GM12878 (cell line): ENCODE measurements at regions not wholly inside any gene's neighbourhood (a gene's known extent, or its start where the extent isn't known, plus 50 kb on each side); places are given as distances from the start of the nearest gene placed in this dataset.

Experiments
- ATAC-seq: fragments of 200-7000 bp; cut with Tn5 transposase; 3 replicates; pipeline ENCODE4 v1.9.1; 2020; ENCODE audit warnings: mild to moderate bottlenecking, moderate library complexity
- BruUV-seq: library from RNA; stranded (reverse); fragments of 400-500 nt; replicated peaks from 2 replicates; lab custom pipeline; 2021; lab: Mats Ljungman, UMichigan
- CTCF ChIA-PET: fragments of 300-600 bp; sonication (Branson Sonifier 250); formaldehyde crosslinking; extraction: SDS; loops from one replicate; lab custom pipeline; 2021; ENCODE audit warnings: inconsistent platforms; lab: Yijun Ruan, JAX
- POLR2A ChIA-PET: fragments of 350-600 bp; formaldehyde crosslinking; extraction: SDS; loops from one replicate; lab custom pipeline; 2021; ENCODE audit warnings: inconsistent platforms; lab: Charles Lee
- RAD21 ChIA-PET: fragments of 300-600 bp; sonication (Branson Sonifier 250); formaldehyde crosslinking; loops from one replicate; lab custom pipeline; 2023; ENCODE audit warnings: antibody characterized with exemption; ENCODE audit not compliant: unreplicated experiment; lab: Charles Lee
- SMC1A ChIA-PET: fragments of 300-600 bp; sonication (Branson Sonifier 250); formaldehyde crosslinking; loops from one replicate; lab custom pipeline; 2023; ENCODE audit not compliant: unreplicated experiment, uncharacterized antibody; lab: Charles Lee
- DNase-seq: peaks from one replicate; pipeline ENCODE4 v3.0.0-alpha.2; 2011; ENCODE audit warnings: low read depth, low spot score
- FAIRE-seq: peaks from 3 replicates; lab custom pipeline; 2011; peaks lifted over from hg19 to GRCh38; lab: Jason Lieb, UNC
- H2AFZ ChIP-seq: 2 replicates; pipeline ENCODE4 v1.6.0; 2011; ENCODE audit warnings: low read depth, low read length, control low read depth; ENCODE audit not compliant: control insufficient read depth
- H3K27ac ChIP-seq: 2 replicates; pipeline ENCODE4 v1.5.1; 2011; ENCODE audit warnings: control low read depth; ENCODE audit not compliant: control insufficient read depth, insufficient read depth
- H3K27me3 ChIP-seq, 2 experiments: replicated peaks in 1 of 2; 2 replicates each; pipeline versions ENCODE4 v1.6.0 to v1.6.1; 2011; ENCODE audit warnings: low read length in 1 of 2; ENCODE audit not compliant: control insufficient read depth in 2 of 2, insufficient read depth in 2 of 2
- H3K36me3 ChIP-seq, 2 experiments: 2 replicates each; pipeline ENCODE4 v1.5.1; 2011; ENCODE audit warnings: low read length in 1 of 2; ENCODE audit not compliant: control insufficient read depth in 2 of 2, insufficient read depth in 2 of 2
- H3K4me1 ChIP-seq: 2 replicates; pipeline ENCODE4 v1.6.1; 2011; ENCODE audit warnings: mild to moderate bottlenecking, low read length, moderate library complexity, mixed read lengths; ENCODE audit not compliant: control insufficient read depth, insufficient read depth
- H3K4me2 ChIP-seq: 2 replicates; pipeline ENCODE4 v1.6.0; 2011; ENCODE audit warnings: control low read depth; ENCODE audit not compliant: control insufficient read depth, insufficient read depth
- H3K4me3 ChIP-seq: fragments of 200-600 bp; sonication (generic); 2 replicates; pipeline ENCODE4 v1.5.1; 2016
- H3K79me2 ChIP-seq: 2 replicates; pipeline ENCODE4 v1.6.0; 2011; ENCODE audit warnings: low read length; ENCODE audit not compliant: control insufficient read depth, insufficient read depth
- H3K9ac ChIP-seq: 2 replicates; pipeline ENCODE4 v1.8.0; 2011; ENCODE audit warnings: low read length, control low read depth, mixed read lengths; ENCODE audit not compliant: control insufficient read depth, insufficient read depth
- H3K9me3 ChIP-seq: replicated peaks from 3 replicates; pipeline ENCODE4 v1.5.1; 2011; ENCODE audit warnings: mild to moderate bottlenecking, low read length; ENCODE audit not compliant: control insufficient read depth, insufficient read depth
- H4K20me1 ChIP-seq: 2 replicates; pipeline ENCODE4 v1.6.0; 2011; ENCODE audit not compliant: control insufficient read depth, insufficient read depth
- CEBPB ChIP-seq, 2 experiments: fragments of 150-350 bp in 1 of 2; IDR thresholded peaks; 2 replicates each; pipeline ENCODE4 v1.6.1; 2012 to 2014; ENCODE audit warnings: low read depth in 2 of 2, low read length in 2 of 2, borderline replicate concordance in 1 of 2, inconsistent platforms in 1 of 2
- CREM ChIP-seq: IDR thresholded peaks from 2 replicates; pipeline ENCODE4 v1.6.1; 2014; ENCODE audit warnings: antibody characterized with exemption, low read depth
- GABPA ChIP-seq: IDR thresholded peaks from 2 replicates; pipeline ENCODE4 v1.6.1; 2014; ENCODE audit warnings: antibody characterized with exemption, low read depth, mild to moderate bottlenecking, inconsistent platforms
- MEF2B ChIP-seq: fragments of 450-650 bp; IDR thresholded peaks from 2 replicates; pipeline ENCODE4 v1.6.1; 2018; ENCODE audit warnings: mild to moderate bottlenecking, moderate library complexity; ENCODE audit not compliant: partially characterized antibody, poor library complexity, severe bottlenecking
- MTA3 ChIP-seq: IDR thresholded peaks from 2 replicates; pipeline ENCODE4 v1.6.1; 2012; ENCODE audit warnings: low read length, inconsistent platforms, borderline replicate concordance
- MYC ChIP-seq: IDR thresholded peaks from 2 replicates; pipeline ENCODE4 v1.6.1; 2011; ENCODE audit warnings: mild to moderate bottlenecking, low read length, moderate library complexity, inconsistent platforms; ENCODE audit not compliant: insufficient read depth, insufficient replicate concordance, insufficient read length, severe bottlenecking
- NBN ChIP-seq: fragments of 450-650 bp; IDR thresholded peaks from 2 replicates; pipeline ENCODE4 v1.6.1; 2016
- PML ChIP-seq: IDR thresholded peaks from 2 replicates; pipeline ENCODE4 v1.6.1; 2012; ENCODE audit warnings: low read length, inconsistent platforms
- PRDM15 ChIP-seq: fragments of 450-650 bp; formaldehyde crosslinking; IDR thresholded peaks from 2 replicates; pipeline ENCODE4 v1.4.0; 2020; ENCODE audit warnings: mild to moderate bottlenecking, moderate library complexity
- RCOR1 ChIP-seq: conservative IDR thresholded peaks from 2 replicates; pipeline ENCODE4 v1.6.1; 2012; ENCODE audit warnings: low read depth, low read length, improper control_type of control experiment
- SMC3 ChIP-seq: IDR thresholded peaks from 2 replicates; pipeline ENCODE4 v1.6.1; 2011; ENCODE audit warnings: low read length, improper control_type of control experiment, borderline replicate concordance
- SRF ChIP-seq, 2 experiments: IDR thresholded peaks; 2 replicates each; pipeline ENCODE4 v1.6.1; 2011; ENCODE audit warnings: low read depth in 2 of 2, low read length in 2 of 2, mild to moderate bottlenecking in 1 of 2, moderate library complexity in 1 of 2
- USF1 ChIP-seq: IDR thresholded peaks from 2 replicates; pipeline ENCODE4 v1.6.1; 2011; ENCODE audit warnings: borderline replicate concordance, low read depth, mild to moderate bottlenecking, moderate library complexity, mixed read lengths, low read length; ENCODE audit not compliant: insufficient read depth; ENCODE audit errors: extremely low read length
- ZNF24 ChIP-seq: fragments of 450-650 bp; IDR thresholded peaks from 2 replicates; pipeline ENCODE4 v1.6.1; 2017; ENCODE audit warnings: antibody characterized with exemption, mild to moderate bottlenecking
- whole genome bisulfite sequencing: methylation state at CpG from one replicate; pipeline ENCODE4 v1.1.6; 2016; ENCODE audit warnings: low lambda C conversion rate; ENCODE audit not compliant: insufficient replicate concordance, insufficient coverage; ENCODE audit errors: missing lambda C conversion rate; 5-methylcytosine and 5-hydroxymethylcytosine counted together
- in situ Hi-C: fragments of 300-500 bp; cut with MboI; formaldehyde crosslinking; loops from 9 replicates; pipeline ENCODE4 v1.14.3; 2018; ENCODE audit warnings: mixed read lengths
- intact Hi-C: fragments of 100-400 bp; cut with micrococcal nuclease; formaldehyde crosslinking; loops from one replicate; pipeline ENCODE4 v1.14.2; 2022; ENCODE audit not compliant: unreplicated experiment

DNA sequence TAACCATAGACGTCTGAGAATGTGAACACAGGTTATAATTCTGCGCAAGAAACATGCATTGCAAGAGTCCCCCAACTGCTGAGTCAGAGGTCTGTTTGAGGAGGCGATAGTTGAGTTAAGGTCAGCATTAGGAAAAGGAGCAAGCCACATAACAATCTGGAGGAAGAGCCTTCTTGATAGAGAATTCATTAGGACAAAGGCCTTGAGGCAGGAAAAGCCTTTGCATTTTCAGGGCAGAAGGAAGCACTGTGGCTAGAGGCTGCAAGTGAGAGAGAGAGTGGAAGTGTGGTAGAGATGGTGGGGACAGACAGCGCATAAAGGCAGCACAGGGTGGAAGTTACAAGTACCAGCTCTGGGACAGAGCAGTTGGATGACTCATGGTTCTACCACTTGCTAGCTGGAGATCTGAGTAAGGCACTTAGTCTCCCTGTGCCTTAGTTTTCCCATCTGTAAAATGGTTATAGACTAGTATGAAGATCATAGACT is 125.8 kb upstream of the LNX1 start:
- Histone ChIP-seq H2AFZ (no peak overlapping the region), H3K79me2 (no peaks in the 10 kb centered on the region), H3K9me3 (no peaks in the 10 kb centered on the region; the same call in 2 of the 3 replicates), H3K27ac (no peak overlapping the region), H4K20me1 (no peaks in the 10 kb centered on the region), H3K36me3 (no peaks in the 10 kb centered on the region), H3K4me3 (no peak overlapping the region), H3K4me2 (no peak overlapping the region), H3K9ac (no peak overlapping the region), H3K4me1 (no peaks in the 10 kb centered on the region), H3K27me3 (no peaks in the 10 kb centered on the region)
- ATAC-seq (no peak), DNase-seq (no peak), FAIRE-seq (no peak)
- in situ Hi-C loops (no loop called here), intact Hi-C loops (no loop called here)
- ChIA-PET RAD21 (interaction anchor here (1.3 kb wide), 1 partner anchor 11 kb away, joined by 3 read pairs; no protein-coding TSS in a partner anchor), SMC1A (interaction anchor here (0.9 to 4.7 kb wide), 2 partner anchors 10 to 87 kb away, joined by 3 to 17 read pairs; no protein-coding TSS in a partner anchor), CTCF (interaction anchor here (2.4 to 5.6 kb wide), 2 partner anchors 11 to 517 kb away, joined by 5 to 32 read pairs; no protein-coding TSS in a partner anchor), POLR2A (no interaction called here)
- WGBS: 75% methylated on average over 4 of the region's 4 CpGs
- no TSS peak for BruUV-seq
- TF ChIP-seq RCOR1: no peak
- no peak for TF ChIP-seq GABPA
- TF ChIP-seq PRDM15 (CRISPR knock-in tag): no peak
- no peak for TF ChIP-seq MYC
- TF ChIP-seq USF1: no peak
- TF ChIP-seq SRF (IDR thresholded peaks at IDR 0.05; ENCODE audit: low read depth in 2 of 2, low read length in 2 of 2): no peak
- TF ChIP-seq MEF2B: no peak
- no peak for TF ChIP-seq NBN
- TF ChIP-seq ZNF24: no peak
- no peak for TF ChIP-seq SMC3
- no peak for TF ChIP-seq CEBPB (IDR thresholded peaks at IDR 0.05; ENCODE audit: borderline replicate concordance in 1 of 2, low read depth in 2 of 2, low read length in 2 of 2)
- no peak for TF ChIP-seq PML
- no peak for TF ChIP-seq MTA3
- TF ChIP-seq CREM: no peak
